ENCODE measurements at regions not wholly inside any gene's neighbourhood (a gene's known extent, or its start where the extent isn't known, plus 50 kb on each side); places are given as distances from the start of the nearest gene placed in this dataset.

DNA sequence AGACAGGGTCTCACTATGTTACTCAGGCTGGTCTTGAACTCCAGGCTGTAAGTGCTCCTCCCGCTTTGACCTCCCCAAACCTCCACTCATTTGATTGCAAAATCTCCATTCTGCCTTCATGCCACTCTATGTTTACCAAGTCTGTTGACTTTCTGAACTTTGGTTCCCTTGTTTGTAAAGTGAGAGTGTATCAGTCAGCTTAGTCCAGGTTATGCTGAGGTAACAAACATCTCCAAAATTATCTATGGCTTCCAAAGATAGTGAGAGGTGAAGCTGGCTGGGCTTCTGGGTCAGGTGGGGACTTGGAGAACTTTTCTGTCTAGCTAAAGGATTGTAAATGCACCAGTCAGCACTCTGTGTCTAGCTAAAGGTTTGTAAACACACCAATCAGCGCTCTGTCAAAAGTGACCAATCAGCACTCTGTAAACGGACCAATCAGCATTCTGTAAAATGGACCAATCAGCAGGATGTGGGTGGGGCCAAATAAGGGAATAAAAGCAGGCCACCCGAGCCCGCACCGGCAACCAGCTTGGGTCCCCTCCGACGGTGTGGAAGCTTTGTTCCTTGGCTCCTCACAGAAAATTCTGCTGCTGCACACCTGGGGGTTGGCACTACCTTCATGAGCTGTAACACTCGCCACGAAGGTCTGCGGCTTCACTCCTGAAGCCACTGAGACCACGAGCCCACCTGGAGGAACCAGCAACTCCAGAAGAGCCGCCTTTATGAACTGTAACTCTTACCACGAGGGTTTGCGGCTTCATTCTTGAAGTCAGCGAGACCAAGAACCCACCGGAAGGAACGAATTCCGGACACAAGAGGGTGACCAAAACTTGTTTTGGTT is 109.3 kb downstream of the MIAT start:
- H3K4me3 ChIP-seq: no peak overlapping the region
- H3K27me3 ChIP-seq: no peaks in the 10 kb centered on the region
- TF ChIP-seq POLR2A (IDR thresholded peaks at IDR 0.05) (no peak), POLR2AphosphoS5 (IDR thresholded peaks at IDR 0.05) (no peak), EP300 (IDR thresholded peaks at IDR 0.05) (no peak)
- TF ChIP-seq, protein P1, sequence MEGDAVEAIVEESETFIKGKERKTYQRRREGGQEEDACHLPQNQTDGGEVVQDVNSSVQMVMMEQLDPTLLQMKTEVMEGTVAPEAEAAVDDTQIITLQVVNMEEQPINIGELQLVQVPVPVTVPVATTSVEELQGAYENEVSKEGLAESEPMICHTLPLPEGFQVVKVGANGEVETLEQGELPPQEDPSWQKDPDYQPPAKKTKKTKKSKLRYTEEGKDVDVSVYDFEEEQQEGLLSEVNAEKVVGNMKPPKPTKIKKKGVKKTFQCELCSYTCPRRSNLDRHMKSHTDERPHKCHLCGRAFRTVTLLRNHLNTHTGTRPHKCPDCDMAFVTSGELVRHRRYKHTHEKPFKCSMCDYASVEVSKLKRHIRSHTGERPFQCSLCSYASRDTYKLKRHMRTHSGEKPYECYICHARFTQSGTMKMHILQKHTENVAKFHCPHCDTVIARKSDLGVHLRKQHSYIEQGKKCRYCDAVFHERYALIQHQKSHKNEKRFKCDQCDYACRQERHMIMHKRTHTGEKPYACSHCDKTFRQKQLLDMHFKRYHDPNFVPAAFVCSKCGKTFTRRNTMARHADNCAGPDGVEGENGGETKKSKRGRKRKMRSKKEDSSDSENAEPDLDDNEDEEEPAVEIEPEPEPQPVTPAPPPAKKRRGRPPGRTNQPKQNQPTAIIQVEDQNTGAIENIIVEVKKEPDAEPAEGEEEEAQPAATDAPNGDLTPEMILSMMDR (IDR thresholded peaks at IDR 0.05): no peak
- DNase-seq (ENCODE audit: low spot score in 2 of 2): no peak
- no peak overlapping the region for H3K27ac ChIP-seq
- H3K36me3 ChIP-seq: peaks cover 11% of the 10 kb centered on the region
- 90% methylated on average over 17 of the region's 19 CpGs for WGBS
- H3K9me3 ChIP-seq: no peaks in the 10 kb centered on the region
- H3K4me1 ChIP-seq: no peaks in the 10 kb centered on the region

DNA sequence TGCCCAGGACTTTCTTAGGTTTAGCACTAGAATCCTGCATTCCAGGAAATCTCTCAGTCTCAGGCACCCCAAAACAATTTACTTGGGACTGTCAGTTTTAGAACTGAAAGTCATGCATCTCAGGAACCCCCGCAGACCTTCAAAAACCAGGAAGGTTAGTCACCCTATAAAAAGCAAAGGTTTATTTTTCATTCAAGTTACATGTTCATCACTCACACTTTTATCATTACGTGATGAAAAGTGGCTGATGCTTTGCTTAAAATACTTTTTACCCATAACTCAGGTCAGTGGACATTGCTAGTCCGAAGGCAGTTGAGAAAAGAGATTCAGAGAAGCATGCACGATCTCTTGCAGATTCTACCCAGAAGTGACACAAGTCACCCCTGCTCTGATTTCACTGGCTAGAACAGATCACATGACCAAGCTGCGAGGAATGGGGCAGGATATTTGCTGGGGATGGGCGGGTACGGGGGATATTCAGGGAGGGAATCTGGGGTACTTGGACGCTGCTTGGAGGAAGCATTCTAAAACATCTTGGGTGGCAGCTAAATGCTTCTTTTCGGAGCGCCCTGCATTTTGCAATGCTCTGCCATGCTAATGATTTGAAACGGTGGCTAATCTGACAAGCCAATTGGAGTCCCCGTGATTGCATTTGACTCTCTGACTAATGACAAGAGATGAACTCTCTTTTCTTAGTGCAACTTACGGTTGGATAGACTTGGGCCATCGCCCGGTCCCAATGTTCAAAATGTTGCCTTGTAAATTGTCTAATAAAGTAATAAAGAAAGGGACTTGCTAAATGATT is 110.2 kb downstream of the MIAT start:
- no peak for DNase-seq (ENCODE audit: low spot score in 2 of 2)
- no peaks in the 10 kb centered on the region for H3K4me1 ChIP-seq
- TF ChIP-seq, protein P1 (IDR thresholded peaks at IDR 0.05): no peak
- TF ChIP-seq POLR2AphosphoS5 (IDR thresholded peaks at IDR 0.05) (no peak), EP300 (IDR thresholded peaks at IDR 0.05) (no peak), POLR2A (IDR thresholded peaks at IDR 0.05) (no peak)
- H3K36me3 ChIP-seq: peaks cover 11% of the 10 kb centered on the region
- H3K27ac ChIP-seq: no peak overlapping the region
- WGBS: 87% methylated on average over 15 of the region's 15 CpGs
- no peaks in the 10 kb centered on the region for H3K9me3 ChIP-seq
- H3K27me3 ChIP-seq: no peaks in the 10 kb centered on the region
- no peak overlapping the region for H3K4me3 ChIP-seq

DNA sequence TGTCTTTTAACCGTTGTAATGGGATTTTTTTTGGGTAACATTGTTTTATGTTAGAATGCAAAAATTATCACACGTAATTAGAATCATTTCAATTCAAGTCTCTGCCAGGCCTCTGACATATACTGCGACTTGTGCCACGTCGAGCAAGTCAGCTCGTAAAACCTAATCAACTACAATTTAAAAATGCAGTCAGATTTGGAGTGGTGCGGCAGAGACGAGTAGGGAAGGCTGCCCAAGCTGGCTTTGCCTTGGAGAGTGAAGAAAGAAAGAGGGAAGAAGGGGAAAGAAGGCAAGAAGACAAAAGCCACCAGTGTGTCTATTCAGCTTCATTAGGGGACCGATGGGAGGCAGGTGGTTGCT is 110.7 kb downstream of the MIAT start:
- Histone ChIP-seq H3K36me3 (peaks cover 11% of the 10 kb centered on the region), H3K27me3 (no peaks in the 10 kb centered on the region), H3K9me3 (no peaks in the 10 kb centered on the region), H3K4me1 (no peaks in the 10 kb centered on the region), H3K27ac (no peak overlapping the region), H3K4me3 (no peak overlapping the region)
- DNase-seq (ENCODE audit: low spot score in 2 of 2): no peak
- TF ChIP-seq POLR2AphosphoS5 (IDR thresholded peaks at IDR 0.05): no peak
- TF ChIP-seq, protein P1 (IDR thresholded peaks at IDR 0.05): no peak
- no peak for TF ChIP-seq EP300 (IDR thresholded peaks at IDR 0.05)
- no peak for TF ChIP-seq POLR2A (IDR thresholded peaks at IDR 0.05)
- 80% methylated on average over 9 of the region's 9 CpGs for WGBS

DNA sequence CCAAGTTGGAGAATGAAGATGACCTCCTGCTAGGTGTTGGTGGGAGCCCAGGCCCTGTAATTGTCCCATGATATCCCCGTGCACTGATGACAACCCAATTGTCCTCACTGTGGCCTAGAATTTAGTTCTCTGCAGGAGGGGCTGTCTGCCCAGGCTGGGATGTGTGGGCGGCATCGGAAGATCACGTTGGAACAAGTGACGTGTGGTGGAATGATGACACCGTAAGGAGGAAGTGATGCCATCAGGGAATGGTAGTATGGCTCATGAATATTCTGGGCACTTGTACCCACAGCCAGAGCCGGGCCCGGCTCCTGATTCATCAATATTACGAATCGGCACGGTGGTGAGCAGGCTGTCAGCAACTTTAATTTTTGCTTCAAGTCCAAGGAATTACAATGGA is 111.6 kb downstream of the MIAT start:
- Histone ChIP-seq H3K27ac (no peak overlapping the region), H3K36me3 (peaks cover 13% of the 10 kb centered on the region), H3K9me3 (no peaks in the 10 kb centered on the region), H3K4me1 (no peaks in the 10 kb centered on the region), H3K27me3 (no peaks in the 10 kb centered on the region), H3K4me3 (no peak overlapping the region)
- no peak for DNase-seq (ENCODE audit: low spot score in 2 of 2)
- 75% methylated on average over 11 of the region's 11 CpGs for WGBS
- no peak for TF ChIP-seq EP300 (IDR thresholded peaks at IDR 0.05)
- TF ChIP-seq, protein P1 (IDR thresholded peaks at IDR 0.05): no peak
- TF ChIP-seq POLR2A (IDR thresholded peaks at IDR 0.05): no peak
- no peak for TF ChIP-seq POLR2AphosphoS5 (IDR thresholded peaks at IDR 0.05)

DNA sequence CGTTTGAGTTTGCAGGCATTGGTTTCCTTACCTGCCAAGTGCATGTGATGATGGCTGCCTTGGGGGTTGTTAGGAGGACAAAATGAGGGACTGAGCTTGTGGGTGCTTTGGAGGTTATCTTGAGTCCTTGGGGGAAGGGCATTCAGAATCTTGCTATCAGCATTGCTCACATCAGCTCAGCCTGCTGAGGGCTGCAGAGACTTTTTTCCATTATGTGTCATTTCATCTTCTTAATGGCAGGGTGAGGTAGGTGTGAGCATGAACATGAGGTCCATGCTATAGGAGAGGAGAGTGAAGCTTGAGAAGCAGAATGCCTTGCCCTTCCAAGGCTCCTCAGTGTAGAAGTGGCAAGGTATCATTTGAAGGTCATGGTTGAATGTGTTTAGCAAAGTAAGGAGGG is 112.3 kb downstream of the MIAT start:
- Histone ChIP-seq H3K27me3 (no peaks in the 10 kb centered on the region), H3K4me3 (no peak overlapping the region), H3K4me1 (no peaks in the 10 kb centered on the region), H3K36me3 (peaks cover 16% of the 10 kb centered on the region), H3K27ac (no peak overlapping the region), H3K9me3 (no peaks in the 10 kb centered on the region)
- no peak for DNase-seq (ENCODE audit: low spot score in 2 of 2)
- WGBS: 89% methylated on average over 1 of the region's 1 CpG
- TF ChIP-seq EP300 (IDR thresholded peaks at IDR 0.05) (no peak), POLR2AphosphoS5 (IDR thresholded peaks at IDR 0.05) (no peak), POLR2A (IDR thresholded peaks at IDR 0.05) (no peak)
- TF ChIP-seq, protein P1 (IDR thresholded peaks at IDR 0.05): no peak

Measured in suprapubic skin (tissue), 4 donors.